Tibial nerve (tissue), 3 donors: ENCODE measurements at regions not wholly inside any gene's neighbourhood (a gene's known extent, or its start where the extent isn't known, plus 50 kb on each side); places are given as distances from the start of the nearest gene placed in this dataset.

Experiments used
- POLR2A ChIP-seq, 2 donors: fragments of 450-650 bp; IDR thresholded peaks; one replicate each; pipeline ENCODE4 v1.6.1; 2017; ENCODE audit warnings: antibody characterized with exemption in 2 of 2, mild to moderate bottlenecking in 2 of 2, moderate library complexity in 2 of 2
- TF ChIP-seq, protein P1 (sequence below), 5 experiments: fragments of 200-600 bp in 3 of 5; fragments of 450-650 bp in 2 of 5; sonication (generic) in 3 of 5; IDR thresholded peaks; one replicate each; pipeline ENCODE4 v1.5.1; 2016 to 2019; ENCODE audit warnings: antibody characterized with exemption in 5 of 5, mild to moderate bottlenecking in 3 of 5, moderate library complexity in 2 of 5

DNA sequence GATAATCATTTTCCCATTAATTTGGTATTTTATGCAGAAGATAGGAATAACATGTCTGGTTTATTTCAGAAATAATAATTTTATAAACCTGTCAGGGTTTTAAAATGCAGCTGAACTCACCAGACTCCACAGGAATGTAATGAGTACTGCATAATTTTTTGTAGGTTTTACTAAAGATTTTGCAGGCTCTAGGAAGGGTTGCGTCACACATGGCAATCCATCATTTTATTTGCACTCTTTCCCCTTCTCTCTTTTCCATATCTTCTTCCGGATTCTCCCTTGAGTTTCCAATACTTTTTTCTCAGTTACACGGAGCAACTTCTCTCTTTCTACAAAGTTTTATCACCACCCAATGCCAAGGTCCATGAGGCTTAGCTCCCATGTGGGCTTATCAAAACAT lies 234.7 kb downstream of the NFKBIZ start:
- TF ChIP-seq POLR2A (IDR thresholded peaks at IDR 0.05) = no peak
- TF ChIP-seq, protein P1, sequence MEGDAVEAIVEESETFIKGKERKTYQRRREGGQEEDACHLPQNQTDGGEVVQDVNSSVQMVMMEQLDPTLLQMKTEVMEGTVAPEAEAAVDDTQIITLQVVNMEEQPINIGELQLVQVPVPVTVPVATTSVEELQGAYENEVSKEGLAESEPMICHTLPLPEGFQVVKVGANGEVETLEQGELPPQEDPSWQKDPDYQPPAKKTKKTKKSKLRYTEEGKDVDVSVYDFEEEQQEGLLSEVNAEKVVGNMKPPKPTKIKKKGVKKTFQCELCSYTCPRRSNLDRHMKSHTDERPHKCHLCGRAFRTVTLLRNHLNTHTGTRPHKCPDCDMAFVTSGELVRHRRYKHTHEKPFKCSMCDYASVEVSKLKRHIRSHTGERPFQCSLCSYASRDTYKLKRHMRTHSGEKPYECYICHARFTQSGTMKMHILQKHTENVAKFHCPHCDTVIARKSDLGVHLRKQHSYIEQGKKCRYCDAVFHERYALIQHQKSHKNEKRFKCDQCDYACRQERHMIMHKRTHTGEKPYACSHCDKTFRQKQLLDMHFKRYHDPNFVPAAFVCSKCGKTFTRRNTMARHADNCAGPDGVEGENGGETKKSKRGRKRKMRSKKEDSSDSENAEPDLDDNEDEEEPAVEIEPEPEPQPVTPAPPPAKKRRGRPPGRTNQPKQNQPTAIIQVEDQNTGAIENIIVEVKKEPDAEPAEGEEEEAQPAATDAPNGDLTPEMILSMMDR (IDR thresholded peaks at IDR 0.05) = no peak
